HepG2 (cell line): ENCODE measurements at regions not wholly inside any gene's neighbourhood (a gene's known extent, or its start where the extent isn't known, plus 50 kb on each side); places are given as distances from the start of the nearest gene placed in this dataset.

Experiments
- ATAC-seq: fragments of 200-7000 bp; cut with Tn5 transposase; 3 replicates; pipeline ENCODE4 v1.9.1; 2020; ENCODE audit warnings: mild to moderate bottlenecking, moderate library complexity
- BruUV-seq: library from RNA; stranded (reverse); fragments of 400-500 nt; replicated peaks from 2 replicates; lab custom pipeline; 2021; lab: Mats Ljungman, UMichigan
- CTCF ChIA-PET: fragments of 300-600 bp; formaldehyde crosslinking; extraction: SDS; loops from one replicate; lab custom pipeline; 2021; ENCODE audit warnings: low total read pairs, inconsistent platforms, low intra/inter-chr PET ratio; lab: Yijun Ruan, JAX
- POLR2A ChIA-PET: fragments of 350-600 bp; sonication (Branson Sonifier 250); formaldehyde crosslinking; loops from one replicate; lab custom pipeline; 2020; ENCODE audit warnings: antibody characterized with exemption, inconsistent platforms; lab: Yijun Ruan, JAX
- DNase-seq: peaks from one replicate; pipeline ENCODE4 v3.0.0-alpha.2; 2015; ENCODE audit warnings: low spot score
- FAIRE-seq: peaks from 3 replicates; lab custom pipeline; 2011; peaks lifted over from hg19 to GRCh38; lab: Jason Lieb, UNC
- H2AFZ ChIP-seq: one replicate; pipeline ENCODE4 v1.6.1; 2011; ENCODE audit warnings: low read length, inconsistent platforms
- H3K27ac ChIP-seq: fragments of 300-600 bp; 3 replicates; pipeline ENCODE4 v1.8.0; 2011; ENCODE audit warnings: mixed run types, mild to moderate bottlenecking, mixed read lengths, low read length, inconsistent platforms; ENCODE audit not compliant: insufficient read depth; ENCODE audit errors: extremely low read length
- H3K27me3 ChIP-seq, 2 experiments: fragments of 200-600 bp in 1 of 2; 2 replicates in 1 of 2; 3 replicates in 1 of 2; pipeline versions ENCODE4 v1.6.0 to v1.8.0; 2011; ENCODE audit warnings: low read length in 2 of 2, mild to moderate bottlenecking in 2 of 2, moderate library complexity in 2 of 2, inconsistent platforms in 1 of 2; ENCODE audit not compliant: insufficient read depth in 2 of 2, control insufficient read depth in 1 of 2
- H3K36me3 ChIP-seq, 2 experiments: fragments of 200-600 bp in 1 of 2; replicated peaks in 1 of 2; 2 replicates in 1 of 2; 3 replicates in 1 of 2; pipeline versions ENCODE4 v1.5.1 to v1.8.0; 2011; ENCODE audit warnings: low read length in 2 of 2, inconsistent platforms in 1 of 2; ENCODE audit not compliant: insufficient read depth in 2 of 2, control insufficient read depth in 1 of 2
- H3K4me1 ChIP-seq: 2 replicates; pipeline ENCODE4 v1.5.1; 2012; ENCODE audit warnings: low read length, inconsistent platforms; ENCODE audit not compliant: insufficient read depth
- H3K4me2 ChIP-seq: 2 replicates; pipeline ENCODE4 v1.6.0; 2011; ENCODE audit warnings: low read depth, low read length, inconsistent platforms
- H3K4me3 ChIP-seq, 3 experiments: fragments of 200-600 bp in 1 of 3; sonication (generic), shearing (Covaris generic) in 1 of 3; replicated peaks in 1 of 3; 2 replicates each; pipeline ENCODE4 v1.5.1; 2011 to 2016; ENCODE audit warnings: low read length in 3 of 3, inconsistent platforms in 2 of 3, low read depth in 2 of 3, mild to moderate bottlenecking in 2 of 3, control low read depth in 1 of 3, mixed read lengths in 1 of 3; ENCODE audit not compliant: insufficient read depth in 1 of 3
- H3K79me2 ChIP-seq: one replicate; pipeline ENCODE4 v1.6.1; 2011; ENCODE audit warnings: low read length, inconsistent platforms; ENCODE audit not compliant: insufficient read depth
- H3K9ac ChIP-seq: 2 replicates; pipeline ENCODE4 v1.6.0; 2011; ENCODE audit warnings: mild to moderate bottlenecking, low read depth, low read length, inconsistent platforms; ENCODE audit not compliant: insufficient read depth
- H3K9me3 ChIP-seq: 2 replicates; pipeline ENCODE4 v1.5.1; 2012; ENCODE audit warnings: mild to moderate bottlenecking, low read length
- H4K20me1 ChIP-seq: 2 replicates; pipeline ENCODE4 v1.6.0; 2011; ENCODE audit warnings: inconsistent platforms, mild to moderate bottlenecking, low read length, moderate library complexity; ENCODE audit not compliant: insufficient read depth
- MAF1 ChIP-seq: sonication (generic); formaldehyde crosslinking; IDR thresholded peaks from 2 replicates; pipeline ENCODE4 v1.5.0; 2020; ENCODE audit warnings: missing genetic modification reagents, borderline replicate concordance
- NR1H2 ChIP-seq: sonication (generic); formaldehyde crosslinking; IDR thresholded peaks from 2 replicates; pipeline ENCODE4 v1.8.1; 2022; ENCODE audit warnings: low read depth, missing genetic modification reagents, borderline replicate concordance
- ZNF232 ChIP-seq: sonication (generic); formaldehyde crosslinking; IDR thresholded peaks from 2 replicates; pipeline ENCODE4 v1.4.0; 2020; ENCODE audit warnings: missing genetic modification reagents, borderline replicate concordance
- ZNF337 ChIP-seq: sonication (generic); formaldehyde crosslinking; IDR thresholded peaks from 2 replicates; pipeline ENCODE4 v1.5.1; 2020; ENCODE audit warnings: missing genetic modification reagents, low read depth, mild to moderate bottlenecking, borderline replicate concordance
- WGBS: methylation state at CpG from one replicate; pipeline ENCODE4 v1.1.6; 2017; ENCODE audit warnings: low lambda C conversion rate; 5-methylcytosine and 5-hydroxymethylcytosine counted together
- in situ Hi-C: cut with HindIII; loops from 2 replicates; pipeline ENCODE4 v1.10.0; 2017; ENCODE audit warnings: low pct_unique_long_range_greater_than_20kb; ENCODE audit not compliant: extremely low pct_ligation_motif_present
- intact Hi-C: fragments of 100-400 bp; cut with micrococcal nuclease; formaldehyde crosslinking; loops from one replicate; pipeline ENCODE4 v1.10.0; 2022; ENCODE audit not compliant: unreplicated experiment
- TF ChIP-seq, protein P1 (sequence below): sonication (generic); formaldehyde crosslinking; IDR thresholded peaks from 2 replicates; pipeline ENCODE4 v1.8.0; 2022; ENCODE audit warnings: missing genetic modification reagents, mild to moderate bottlenecking, moderate library complexity, borderline replicate concordance
- TF ChIP-seq, protein P2 (sequence below): sonication (generic); formaldehyde crosslinking; IDR thresholded peaks from 2 replicates; pipeline ENCODE4 v1.8.1; 2022; ENCODE audit warnings: mild to moderate bottlenecking, missing genetic modification reagents

DNA sequence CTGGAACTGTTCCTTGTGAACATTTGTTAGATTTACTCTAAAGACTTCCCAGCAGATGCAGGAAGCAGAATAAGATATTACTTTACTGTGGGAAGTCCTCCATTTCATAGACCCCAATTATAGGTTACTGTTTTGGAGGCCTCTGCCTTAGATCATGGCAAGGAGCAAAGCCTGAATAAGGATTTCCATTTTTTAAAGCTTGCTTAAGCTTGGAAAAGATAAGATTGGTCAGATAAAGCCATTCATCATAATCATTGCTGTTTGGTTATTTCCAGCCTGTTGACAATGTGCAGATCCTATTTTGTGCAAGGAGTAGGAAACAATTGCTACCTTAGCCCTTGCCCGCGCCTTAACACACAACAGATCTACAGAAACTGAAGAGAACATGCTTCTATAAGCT is 129.5 kb upstream of the ITGA1 start (continued):
- TF ChIP-seq, protein P1, sequence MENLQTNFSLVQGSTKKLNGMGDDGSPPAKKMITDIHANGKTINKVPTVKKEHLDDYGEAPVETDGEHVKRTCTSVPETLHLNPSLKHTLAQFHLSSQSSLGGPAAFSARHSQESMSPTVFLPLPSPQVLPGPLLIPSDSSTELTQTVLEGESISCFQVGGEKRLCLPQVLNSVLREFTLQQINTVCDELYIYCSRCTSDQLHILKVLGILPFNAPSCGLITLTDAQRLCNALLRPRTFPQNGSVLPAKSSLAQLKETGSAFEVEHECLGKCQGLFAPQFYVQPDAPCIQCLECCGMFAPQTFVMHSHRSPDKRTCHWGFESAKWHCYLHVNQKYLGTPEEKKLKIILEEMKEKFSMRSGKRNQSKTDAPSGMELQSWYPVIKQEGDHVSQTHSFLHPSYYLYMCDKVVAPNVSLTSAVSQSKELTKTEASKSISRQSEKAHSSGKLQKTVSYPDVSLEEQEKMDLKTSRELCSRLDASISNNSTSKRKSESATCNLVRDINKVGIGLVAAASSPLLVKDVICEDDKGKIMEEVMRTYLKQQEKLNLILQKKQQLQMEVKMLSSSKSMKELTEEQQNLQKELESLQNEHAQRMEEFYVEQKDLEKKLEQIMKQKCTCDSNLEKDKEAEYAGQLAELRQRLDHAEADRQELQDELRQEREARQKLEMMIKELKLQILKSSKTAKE = no peak
- TF ChIP-seq MAF1 = no peak
- TF ChIP-seq, protein P2, sequence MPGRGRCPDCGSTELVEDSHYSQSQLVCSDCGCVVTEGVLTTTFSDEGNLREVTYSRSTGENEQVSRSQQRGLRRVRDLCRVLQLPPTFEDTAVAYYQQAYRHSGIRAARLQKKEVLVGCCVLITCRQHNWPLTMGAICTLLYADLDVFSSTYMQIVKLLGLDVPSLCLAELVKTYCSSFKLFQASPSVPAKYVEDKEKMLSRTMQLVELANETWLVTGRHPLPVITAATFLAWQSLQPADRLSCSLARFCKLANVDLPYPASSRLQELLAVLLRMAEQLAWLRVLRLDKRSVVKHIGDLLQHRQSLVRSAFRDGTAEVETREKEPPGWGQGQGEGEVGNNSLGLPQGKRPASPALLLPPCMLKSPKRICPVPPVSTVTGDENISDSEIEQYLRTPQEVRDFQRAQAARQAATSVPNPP = no peak
- TF ChIP-seq, all 625 proteins: peak for 0

DNA sequence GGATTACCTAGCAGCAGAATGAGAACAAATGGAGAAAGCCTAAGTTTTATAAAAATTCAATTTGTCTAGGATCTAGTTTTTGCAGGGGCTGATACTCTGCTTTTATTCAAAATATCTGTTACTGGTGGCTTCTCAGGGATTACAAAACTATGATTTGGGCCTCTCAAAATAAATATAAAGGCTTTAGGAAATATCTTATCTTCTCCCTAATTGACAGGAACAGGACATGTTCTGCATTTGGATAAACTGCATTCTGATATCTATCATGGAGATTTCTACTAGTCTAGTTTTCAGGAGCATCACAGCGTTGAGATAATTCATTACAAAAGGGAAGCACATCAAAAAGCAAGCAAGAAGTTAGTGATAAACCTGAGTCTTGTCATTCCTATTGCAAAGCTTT is 127.1 kb upstream of the ITGA1 start:
- no peak for FAIRE-seq

More for the DNA sequence above, 127.1 kb upstream of the ITGA1 start:
- Histone ChIP-seq H3K27ac (no peak overlapping the region), H4K20me1 (no peaks in the 10 kb centered on the region), H3K36me3 (no peaks in the 10 kb centered on the region), H3K27me3 (no peaks in the 10 kb centered on the region), H3K4me1 (no peaks in the 10 kb centered on the region), H3K9ac (no peak overlapping the region), H3K79me2 (no peaks in the 10 kb centered on the region), H2AFZ (no peak overlapping the region), H3K9me3 (no peaks in the 10 kb centered on the region), H3K4me2 (no peak overlapping the region), H3K4me3 (no peak overlapping the region)
- DNase-seq (no peak), ATAC-seq (no peak)
- CTCF ChIA-PET = no interaction called here
- POLR2A ChIA-PET = no interaction called here
- BruUV-seq = no TSS peak
- in situ Hi-C loops = loop anchor here (25.0 kb wide), 2 partner anchors 648 to 1273 kb away; partner anchors contain the start of gene ISL1
- no peak for TF ChIP-seq NR1H2 (CRISPR knock-in tag)
- no peak for TF ChIP-seq ZNF337 (CRISPR knock-in tag)
- no peak for TF ChIP-seq ZNF232 (CRISPR knock-in tag)
- intact Hi-C loops = no loop called here
- 34% methylated on average over 1 of the region's 1 CpG for WGBS
